Transverse colon (tissue), 4 donors: ENCODE measurements at regions not wholly inside any gene's neighbourhood (a gene's known extent, or its start where the extent isn't known, plus 50 kb on each side); places are given as distances from the start of the nearest gene placed in this dataset.

ENCODE experiments used
- DNase-seq: peaks from one replicate; pipeline ENCODE4 v3.0.0-alpha.2; 2019
- H3K27ac ChIP-seq, 4 donors: fragments of 200-600 bp; sonication (generic); 2 replicates each; pipeline ENCODE4 v1.5.1; 2016 to 2018; ENCODE audit warnings: inconsistent platforms in 4 of 4
- H3K27me3 ChIP-seq: fragments of 200-600 bp; sonication (generic); 2 replicates; pipeline ENCODE4 v1.5.1; 2017; ENCODE audit warnings: inconsistent platforms
- H3K36me3 ChIP-seq, 4 donors: fragments of 200-600 bp; sonication (generic); 2 replicates each; pipeline ENCODE4 v1.5.1; 2017 to 2019; ENCODE audit warnings: inconsistent platforms in 4 of 4
- H3K4me1 ChIP-seq, 4 donors: fragments of 200-600 bp; sonication (generic); 2 replicates each; pipeline ENCODE4 v1.5.1; 2017 to 2020; ENCODE audit warnings: inconsistent platforms in 4 of 4
- H3K4me3 ChIP-seq, 4 donors: fragments of 200-600 bp; sonication (generic); 1 replicate in 1 of 4; 2 replicates in 3 of 4; pipeline versions ENCODE4 v1.5.1 to v1.6.1; 2017 to 2019; ENCODE audit warnings: inconsistent platforms in 4 of 4
- H3K9me3 ChIP-seq, 2 donors: fragments of 200-600 bp; sonication (generic); 2 replicates each; pipeline ENCODE4 v1.5.1; 2017 to 2019; ENCODE audit warnings: inconsistent platforms in 2 of 2
- EP300 ChIP-seq: sonication (generic); formaldehyde crosslinking; IDR thresholded peaks from one replicate; pipeline ENCODE4 v1.6.1; 2017; ENCODE audit warnings: antibody characterized with exemption, low read depth
- POLR2A ChIP-seq: fragments of 450-650 bp; IDR thresholded peaks from one replicate; pipeline ENCODE4 v1.6.1; 2016; ENCODE audit warnings: antibody characterized with exemption, mild to moderate bottlenecking, moderate library complexity
- POLR2AphosphoS5 ChIP-seq, 3 donors: sonication (generic); formaldehyde crosslinking; IDR thresholded peaks; one replicate each; pipeline ENCODE4 v1.6.1; 2016; ENCODE audit warnings: antibody characterized with exemption in 3 of 3
- WGBS, 2 donors: methylation state at CpG; one replicate each; pipeline ENCODE4 v1.1.5; 2018; ENCODE audit warnings: low coverage in 1 of 2; 5-methylcytosine and 5-hydroxymethylcytosine counted together
- in situ Hi-C, 4 donors: fragments of 200-750 bp; cut with MboI; loops; one replicate each; pipeline versions ENCODE4 v1.15.0 to v1.15.1; 2017; ENCODE audit warnings: low sequenced_read_pairs in 3 of 4, low pct_ligation_motif_present in 1 of 4, low pct_unique_long_range_greater_than_20kb in 1 of 4
- intact Hi-C: fragments of 100-400 bp; cut with DNase I; formaldehyde crosslinking; loops from one replicate; pipeline ENCODE4 v1.15.1; 2023; ENCODE audit warnings: low total_unique reads
- TF ChIP-seq, protein P1 (sequence below), 5 experiments: fragments of 200-600 bp in 3 of 5; fragments of 450-650 bp in 2 of 5; sonication (generic) in 3 of 5; IDR thresholded peaks; 1 replicate in 2 of 5; 2 replicates in 3 of 5; pipeline ENCODE4 v1.5.1; 2016 to 2017; ENCODE audit warnings: antibody characterized with exemption in 5 of 5, inconsistent platforms in 3 of 5, mild to moderate bottlenecking in 2 of 5, moderate library complexity in 1 of 5

GRCh38 chr16:65617421-65617820, 495.6 kb upstream of the CDH11 start:
- Histone ChIP-seq H3K27me3 (no peaks in the 10 kb centered on the region), H3K36me3 (no peaks in the 10 kb centered on the region), H3K27ac (no peak overlapping the region), H3K9me3 (no peaks in the 10 kb centered on the region), H3K4me1 (no peaks in the 10 kb centered on the region), H3K4me3 (no peak overlapping the region)
- in situ Hi-C loops = no loop called here
- TF ChIP-seq, protein P1, sequence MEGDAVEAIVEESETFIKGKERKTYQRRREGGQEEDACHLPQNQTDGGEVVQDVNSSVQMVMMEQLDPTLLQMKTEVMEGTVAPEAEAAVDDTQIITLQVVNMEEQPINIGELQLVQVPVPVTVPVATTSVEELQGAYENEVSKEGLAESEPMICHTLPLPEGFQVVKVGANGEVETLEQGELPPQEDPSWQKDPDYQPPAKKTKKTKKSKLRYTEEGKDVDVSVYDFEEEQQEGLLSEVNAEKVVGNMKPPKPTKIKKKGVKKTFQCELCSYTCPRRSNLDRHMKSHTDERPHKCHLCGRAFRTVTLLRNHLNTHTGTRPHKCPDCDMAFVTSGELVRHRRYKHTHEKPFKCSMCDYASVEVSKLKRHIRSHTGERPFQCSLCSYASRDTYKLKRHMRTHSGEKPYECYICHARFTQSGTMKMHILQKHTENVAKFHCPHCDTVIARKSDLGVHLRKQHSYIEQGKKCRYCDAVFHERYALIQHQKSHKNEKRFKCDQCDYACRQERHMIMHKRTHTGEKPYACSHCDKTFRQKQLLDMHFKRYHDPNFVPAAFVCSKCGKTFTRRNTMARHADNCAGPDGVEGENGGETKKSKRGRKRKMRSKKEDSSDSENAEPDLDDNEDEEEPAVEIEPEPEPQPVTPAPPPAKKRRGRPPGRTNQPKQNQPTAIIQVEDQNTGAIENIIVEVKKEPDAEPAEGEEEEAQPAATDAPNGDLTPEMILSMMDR (IDR thresholded peaks at IDR 0.05) = no peak
- TF ChIP-seq POLR2A (no peak), POLR2AphosphoS5 (IDR thresholded peaks at IDR 0.05) (no peak), EP300 (no peak)
- DNase-seq = no peak
- intact Hi-C loops = no loop called here
- 65 to 70% methylated on average over 2 to 3 of the region's 3 CpGs for WGBS, 2 donors

DNA sequence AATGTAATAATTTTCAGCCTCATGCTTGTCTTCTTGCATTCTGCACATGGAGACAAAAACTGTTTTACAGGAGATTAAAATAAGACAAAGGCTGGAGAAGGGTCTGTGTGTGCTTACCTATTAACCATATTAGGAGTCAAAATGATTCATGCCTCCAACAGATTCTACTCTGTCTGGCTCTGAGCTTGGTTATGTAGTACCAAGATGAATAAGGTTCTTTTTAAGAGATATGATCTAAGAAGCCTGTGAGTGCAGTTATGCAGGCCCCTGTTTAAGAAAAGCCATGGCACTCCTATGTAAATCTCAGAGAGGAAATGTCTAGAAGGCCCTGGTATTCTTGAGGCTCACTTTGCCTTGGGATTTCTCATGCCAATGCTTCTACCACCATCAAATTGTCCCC, 486.6 kb upstream of the CDH11 start:
- Histone ChIP-seq H3K36me3 (no peaks in the 10 kb centered on the region), H3K4me1 (no peaks in the 10 kb centered on the region), H3K4me3 (no peak overlapping the region), H3K9me3 (no peaks in the 10 kb centered on the region), H3K27me3 (no peaks in the 10 kb centered on the region), H3K27ac (no peak overlapping the region)
- in situ Hi-C loops (no loop called here), intact Hi-C loops (no loop called here)
- no peak for DNase-seq
- TF ChIP-seq, protein P1 (IDR thresholded peaks at IDR 0.05) = no peak
- no peak for TF ChIP-seq POLR2AphosphoS5 (IDR thresholded peaks at IDR 0.05)
- no peak for TF ChIP-seq POLR2A
- no peak for TF ChIP-seq EP300

GRCh38 chr16:65604771-65605170, 482.9 kb upstream of the CDH11 start:
- Histone ChIP-seq H3K4me3 (no peak overlapping the region), H3K27ac (no peak overlapping the region), H3K36me3 (no peaks in the 10 kb centered on the region), H3K9me3 (no peaks in the 10 kb centered on the region), H3K4me1 (no peaks in the 10 kb centered on the region), H3K27me3 (no peaks in the 10 kb centered on the region)
- no peak for TF ChIP-seq EP300
- no peak for TF ChIP-seq POLR2A
- TF ChIP-seq POLR2AphosphoS5 (IDR thresholded peaks at IDR 0.05) = no peak
- TF ChIP-seq, protein P1 (IDR thresholded peaks at IDR 0.05) = no peak
- in situ Hi-C loops = no loop called here
- no peak for DNase-seq
- intact Hi-C loops = no loop called here
- 82 to 87% methylated on average over 3 of the region's 3 CpGs for WGBS, 2 donors

DNA sequence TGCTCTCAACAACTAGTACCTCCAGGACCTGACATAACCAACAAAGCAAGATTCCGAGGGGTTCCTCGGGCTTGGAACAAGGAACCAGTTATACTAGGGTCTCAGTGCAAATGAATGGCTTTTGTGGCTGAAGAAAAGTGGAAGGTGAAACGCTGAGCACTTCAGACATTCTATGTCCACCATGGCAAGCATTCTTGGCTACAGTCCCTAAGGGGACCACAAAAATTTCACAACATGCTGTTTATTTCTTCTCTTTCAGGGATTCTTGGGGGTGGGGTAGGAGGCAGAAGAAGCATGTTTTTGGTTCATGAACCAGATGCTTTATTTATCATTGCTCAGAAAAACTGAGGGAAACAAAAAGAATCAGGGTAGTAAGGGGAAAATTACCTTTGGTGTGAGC, 479.9 kb upstream of the CDH11 start:
- Histone ChIP-seq H3K27me3 (no peaks in the 10 kb centered on the region), H3K4me1 (no peaks in the 10 kb centered on the region), H3K27ac (no peak overlapping the region), H3K36me3 (no peaks in the 10 kb centered on the region), H3K9me3 (no peaks in the 10 kb centered on the region), H3K4me3 (no peak overlapping the region)
- in situ Hi-C loops = no loop called here
- TF ChIP-seq POLR2A (no peak), EP300 (no peak), POLR2AphosphoS5 (IDR thresholded peaks at IDR 0.05) (no peak)
- TF ChIP-seq, protein P1 (IDR thresholded peaks at IDR 0.05) = no peak
- no peak for DNase-seq
- intact Hi-C loops = no loop called here
- 44 to 83% methylated on average over 2 to 3 of the region's 3 CpGs for WGBS, 2 donors
